Ovary (tissue), 3 donors: ENCODE measurements at regions not wholly inside any gene's neighbourhood (a gene's known extent, or its start where the extent isn't known, plus 50 kb on each side); places are given as distances from the start of the nearest gene placed in this dataset.

ENCODE experiments used
- CTCF ChIP-seq, 3 donors: fragments of 450-650 bp in 2 of 3; fragments of 200-600 bp in 1 of 3; IDR thresholded peaks; one replicate each; pipeline versions ENCODE4 v1.5.1 to v1.8.0; 2016 to 2022; ENCODE audit warnings: antibody characterized with exemption in 3 of 3, mild to moderate bottlenecking in 1 of 3
- EP300 ChIP-seq: sonication (generic); formaldehyde crosslinking; IDR thresholded peaks from one replicate; pipeline ENCODE4 v1.6.1; 2017; ENCODE audit warnings: antibody characterized with exemption
- POLR2A ChIP-seq: fragments of 450-650 bp; IDR thresholded peaks from one replicate; pipeline ENCODE4 v1.6.1; 2017; ENCODE audit warnings: antibody characterized with exemption, mild to moderate bottlenecking, moderate library complexity
- donor health status: DM: no; HTN: no; CAD: no.

DNA sequence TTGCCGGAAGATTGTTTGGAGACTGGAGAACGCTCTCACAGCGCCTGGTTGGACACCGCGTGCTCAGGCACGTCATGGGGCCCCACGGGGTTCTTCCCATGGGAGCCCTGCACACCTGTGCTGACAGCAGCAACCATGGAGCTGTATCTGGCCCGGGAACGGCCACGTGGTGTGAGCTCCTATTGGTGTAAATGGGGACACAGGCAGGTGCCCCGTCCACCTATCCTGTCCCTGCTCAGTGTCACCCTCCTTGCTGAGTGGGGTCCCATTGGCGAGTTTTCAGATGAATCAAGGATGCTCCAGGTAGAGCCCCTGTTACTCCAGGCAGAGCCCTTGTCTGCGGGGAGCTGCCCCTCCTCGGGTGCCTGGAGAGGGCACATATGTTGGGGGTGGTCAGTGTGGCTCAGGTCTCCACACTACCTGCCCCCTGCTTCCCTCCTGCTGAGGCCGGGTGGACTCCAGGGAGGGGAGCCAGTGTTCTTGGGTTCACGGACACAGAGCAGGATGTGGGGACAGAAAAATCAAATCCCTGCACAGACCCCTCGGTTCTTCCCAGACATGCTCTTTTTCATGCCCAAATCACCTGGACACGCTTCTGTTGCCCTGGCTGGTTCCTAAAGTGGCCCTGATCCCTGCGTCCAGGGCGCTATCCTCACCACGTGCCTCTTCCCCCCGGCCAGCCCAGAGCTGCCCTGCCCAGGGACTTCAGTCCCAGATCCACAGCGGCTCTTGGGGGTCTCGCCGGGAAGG is 250.1 kb downstream of the ADGRD1 start:
- TF ChIP-seq CTCF (IDR thresholded peaks at IDR 0.05) (no peak), POLR2A (no peak), EP300 (no peak)
